H9 (cell line): ENCODE measurements at regions not wholly inside any gene's neighbourhood (a gene's known extent, or its start where the extent isn't known, plus 50 kb on each side); places are given as distances from the start of the nearest gene placed in this dataset.

Experiments used
- DNase-seq: peaks from one replicate; pipeline ENCODE4 v3.0.0-alpha.2; 2017
- H2AFZ ChIP-seq: one replicate; pipeline ENCODE4 v1.6.1; 2013; ENCODE audit warnings: mild to moderate bottlenecking, low read length, control low read depth, moderate library complexity
- H2AK5ac ChIP-seq: 2 replicates; pipeline ENCODE4 v1.6.1; 2013; ENCODE audit warnings: low read length, control low read depth, mixed read lengths; ENCODE audit not compliant: insufficient read length
- H2BK120ac ChIP-seq: one replicate; pipeline ENCODE4 v1.6.1; 2013; ENCODE audit warnings: low read depth, mild to moderate bottlenecking, low read length, control low read depth, inconsistent platforms; ENCODE audit not compliant: poor library complexity, severe bottlenecking
- H2BK12ac ChIP-seq: 2 replicates; pipeline ENCODE4 v1.6.1; 2013; ENCODE audit warnings: low read length, control low read depth, mixed read lengths, low read depth; ENCODE audit not compliant: insufficient read length
- H2BK15ac ChIP-seq: 2 replicates; pipeline ENCODE4 v1.6.1; 2013; ENCODE audit warnings: low read depth, low read length, control low read depth
- H2BK20ac ChIP-seq: one replicate; pipeline ENCODE4 v1.6.1; 2013; ENCODE audit warnings: low read depth, mild to moderate bottlenecking, low read length, control low read depth, inconsistent platforms; ENCODE audit not compliant: poor library complexity, severe bottlenecking
- H2BK5ac ChIP-seq: 2 replicates; pipeline ENCODE4 v1.6.1; 2013; ENCODE audit warnings: low read length, control low read depth, mixed read lengths; ENCODE audit not compliant: insufficient read length
- H3K14ac ChIP-seq: 2 replicates; pipeline ENCODE4 v1.6.1; 2013; ENCODE audit warnings: low read length, control low read depth; ENCODE audit not compliant: insufficient read depth
- H3K18ac ChIP-seq: 2 replicates; pipeline ENCODE4 v1.6.1; 2013; ENCODE audit warnings: low read depth, mild to moderate bottlenecking, mixed read lengths, low read length, control low read depth; ENCODE audit not compliant: insufficient read length
- H3K23ac ChIP-seq: 2 replicates; pipeline ENCODE4 v1.6.1; 2013; ENCODE audit warnings: low read length, control low read depth, mixed read lengths, low read depth; ENCODE audit not compliant: insufficient read length
- H3K23me2 ChIP-seq: 2 replicates; pipeline ENCODE4 v1.6.1; 2013; ENCODE audit warnings: low read depth, mild to moderate bottlenecking, mixed read lengths, low read length, control low read depth; ENCODE audit not compliant: insufficient read length, poor library complexity, severe bottlenecking
- H3K27ac ChIP-seq: 2 replicates; pipeline ENCODE4 v1.5.1; 2013; ENCODE audit warnings: low read length, control low read depth, mixed read lengths, low read depth; ENCODE audit not compliant: insufficient read length
- H3K27me3 ChIP-seq: 2 replicates; pipeline ENCODE4 v1.6.1; 2013; ENCODE audit warnings: low read length, control low read depth, inconsistent platforms; ENCODE audit not compliant: insufficient read depth
- H3K4ac ChIP-seq: 2 replicates; pipeline ENCODE4 v1.6.1; 2013; ENCODE audit warnings: low read depth, mild to moderate bottlenecking, control low read depth, inconsistent platforms, low read length, moderate library complexity
- H3K4me1 ChIP-seq: 2 replicates; pipeline ENCODE4 v1.6.1; 2013; ENCODE audit warnings: low read length, control low read depth, inconsistent platforms; ENCODE audit not compliant: insufficient read depth
- H3K4me2 ChIP-seq: 2 replicates; pipeline ENCODE4 v1.6.1; 2013; ENCODE audit warnings: low read length, control low read depth, mixed read lengths; ENCODE audit not compliant: insufficient read length, insufficient read depth
- H3K56ac ChIP-seq: 2 replicates; pipeline ENCODE4 v1.6.1; 2013; ENCODE audit warnings: low read depth, mild to moderate bottlenecking, mixed read lengths, low read length, control low read depth; ENCODE audit not compliant: insufficient read length
- H3K79me1 ChIP-seq: 2 replicates; pipeline ENCODE4 v1.6.1; 2013; ENCODE audit warnings: low read depth, mild to moderate bottlenecking, moderate library complexity, low read length, control low read depth, inconsistent platforms; ENCODE audit not compliant: insufficient read depth, poor library complexity, severe bottlenecking
- H3K79me2 ChIP-seq: 2 replicates; pipeline ENCODE4 v1.6.1; 2013; ENCODE audit warnings: low read length, control low read depth, inconsistent platforms; ENCODE audit not compliant: insufficient read depth
- H3K9ac ChIP-seq: 2 replicates; pipeline ENCODE4 v1.6.1; 2013; ENCODE audit warnings: low read length, control low read depth, mixed read lengths; ENCODE audit not compliant: insufficient read length; ENCODE audit errors: extremely low read depth
- H3K9me3 ChIP-seq: one replicate; pipeline ENCODE4 v1.6.1; 2013; ENCODE audit warnings: low read depth, low read length, inconsistent platforms; ENCODE audit not compliant: control insufficient read depth
- H3T11ph ChIP-seq: one replicate; pipeline ENCODE4 v1.6.1; 2013; ENCODE audit warnings: mild to moderate bottlenecking, low read length, control low read depth, inconsistent platforms
- H4K20me1 ChIP-seq: one replicate; pipeline ENCODE4 v1.6.1; 2013; ENCODE audit not compliant: control insufficient read depth, insufficient read length, insufficient read depth
- H4K5ac ChIP-seq: 2 replicates; pipeline ENCODE4 v1.6.1; 2013; ENCODE audit warnings: low read depth, mild to moderate bottlenecking, mixed read lengths, low read length, control low read depth; ENCODE audit not compliant: insufficient read length
- H4K8ac ChIP-seq: replicated peaks from 2 replicates; pipeline ENCODE4 v1.6.1; 2013; ENCODE audit warnings: low read length, control low read depth, mixed read lengths, low read depth; ENCODE audit not compliant: insufficient read length
- H4K91ac ChIP-seq: 2 replicates; pipeline ENCODE4 v1.6.1; 2013; ENCODE audit warnings: low read depth, mild to moderate bottlenecking, moderate library complexity, mixed read lengths, low read length, control low read depth; ENCODE audit not compliant: insufficient read length
- H3K27ac Mint-ChIP-seq, 3 experiments: 2 replicates in 2 of 3; 3 replicates in 1 of 3; pipeline ENCODE4 v1.8.0; 2020 to 2021; ENCODE audit warnings: mixed read lengths in 3 of 3, mild to moderate bottlenecking in 1 of 3, moderate library complexity in 1 of 3
- H3K27me3 Mint-ChIP-seq: 2 replicates; pipeline ENCODE4 v1.8.0; 2021; ENCODE audit warnings: low read depth, mild to moderate bottlenecking, moderate library complexity, mixed read lengths
- H3K36me3 Mint-ChIP-seq, 3 experiments: 2 replicates in 2 of 3; 3 replicates in 1 of 3; pipeline ENCODE4 v1.8.0; 2020 to 2021; ENCODE audit warnings: low read depth in 3 of 3, mixed read lengths in 3 of 3; ENCODE audit not compliant: insufficient read depth in 1 of 3
- H3K4me1 Mint-ChIP-seq, 2 experiments: 2 replicates each; pipeline ENCODE4 v1.8.0; 2020; ENCODE audit warnings: mixed read lengths in 2 of 2
- H3K4me3 Mint-ChIP-seq, 2 experiments: 2 replicates in 1 of 2; 3 replicates in 1 of 2; pipeline ENCODE4 v1.8.0; 2020 to 2021; ENCODE audit warnings: mild to moderate bottlenecking in 2 of 2, mixed read lengths in 2 of 2, moderate library complexity in 1 of 2
- H3K9me3 Mint-ChIP-seq, 2 experiments: 2 replicates in 1 of 2; 3 replicates in 1 of 2; pipeline ENCODE4 v1.8.0; 2020; ENCODE audit warnings: mild to moderate bottlenecking in 2 of 2, mixed read lengths in 2 of 2, moderate library complexity in 1 of 2
- TF ChIP-seq, protein P1 (sequence below): fragments of 200-600 bp; sonication (generic); conservative IDR thresholded peaks from 3 replicates; pipeline ENCODE4 v1.8.0; 2021; ENCODE audit warnings: antibody characterized with exemption, mild to moderate bottlenecking

DNA sequence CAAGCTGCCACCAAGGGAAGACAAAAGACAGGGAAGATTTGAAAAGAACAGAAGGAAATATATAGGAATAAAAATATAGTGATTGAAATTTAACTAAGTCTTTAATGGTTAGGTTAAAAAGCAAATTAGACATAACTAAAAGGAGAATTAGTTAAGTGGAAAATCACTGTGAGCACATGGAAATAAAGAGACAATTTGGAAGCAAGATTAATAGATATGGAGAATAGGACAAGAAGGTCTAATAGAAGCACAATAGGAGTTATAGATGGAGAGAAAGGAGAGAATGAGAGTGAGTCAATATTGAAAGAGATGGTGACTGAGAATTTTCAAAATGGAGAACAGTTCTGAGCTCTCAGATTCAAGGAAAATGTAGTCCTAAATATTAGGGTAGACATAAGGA lies 176.9 kb downstream of the ASB1 start:
- Histone ChIP-seq H3K4me2 (no peak overlapping the region), H3T11ph (no peak overlapping the region)
- no peaks in the 10 kb centered on the region; a peak in 1 of 7 replicates for H3K36me3 Mint-ChIP-seq

More for the DNA sequence above, 176.9 kb downstream of the ASB1 start:
- H3K27ac ChIP-seq: no peak overlapping the region
- no peak overlapping the region for H3K4ac ChIP-seq
- no peak overlapping the region for H4K91ac ChIP-seq
- H2AK5ac ChIP-seq: no peak overlapping the region
- H3K4me1 ChIP-seq: no peaks in the 10 kb centered on the region
- TF ChIP-seq, protein P1, sequence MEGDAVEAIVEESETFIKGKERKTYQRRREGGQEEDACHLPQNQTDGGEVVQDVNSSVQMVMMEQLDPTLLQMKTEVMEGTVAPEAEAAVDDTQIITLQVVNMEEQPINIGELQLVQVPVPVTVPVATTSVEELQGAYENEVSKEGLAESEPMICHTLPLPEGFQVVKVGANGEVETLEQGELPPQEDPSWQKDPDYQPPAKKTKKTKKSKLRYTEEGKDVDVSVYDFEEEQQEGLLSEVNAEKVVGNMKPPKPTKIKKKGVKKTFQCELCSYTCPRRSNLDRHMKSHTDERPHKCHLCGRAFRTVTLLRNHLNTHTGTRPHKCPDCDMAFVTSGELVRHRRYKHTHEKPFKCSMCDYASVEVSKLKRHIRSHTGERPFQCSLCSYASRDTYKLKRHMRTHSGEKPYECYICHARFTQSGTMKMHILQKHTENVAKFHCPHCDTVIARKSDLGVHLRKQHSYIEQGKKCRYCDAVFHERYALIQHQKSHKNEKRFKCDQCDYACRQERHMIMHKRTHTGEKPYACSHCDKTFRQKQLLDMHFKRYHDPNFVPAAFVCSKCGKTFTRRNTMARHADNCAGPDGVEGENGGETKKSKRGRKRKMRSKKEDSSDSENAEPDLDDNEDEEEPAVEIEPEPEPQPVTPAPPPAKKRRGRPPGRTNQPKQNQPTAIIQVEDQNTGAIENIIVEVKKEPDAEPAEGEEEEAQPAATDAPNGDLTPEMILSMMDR: no peak
- H3K56ac ChIP-seq: no peak overlapping the region
- no peaks in the 10 kb centered on the region for H3K27me3 ChIP-seq
- no peak overlapping the region for H2AFZ ChIP-seq
- no peak overlapping the region for H3K23ac ChIP-seq
- Mint-ChIP-seq H3K27me3 (peaks cover 2% of the 10 kb centered on the region; the same call in 1 of the 2 replicates), H3K27ac (no peak overlapping the region), H3K4me3 (no peak overlapping the region), H3K4me1 (no peaks in the 10 kb centered on the region), H3K9me3 (peaks cover 12 to 13% of the 10 kb centered on the region in 2 experiments)
- no peak overlapping the region for H2BK12ac ChIP-seq
- no peaks in the 10 kb centered on the region for H4K20me1 ChIP-seq
- no peak for DNase-seq
- H3K9ac ChIP-seq: no peak overlapping the region
- no peaks in the 10 kb centered on the region for H3K79me2 ChIP-seq
- H3K9me3 ChIP-seq: no peaks in the 10 kb centered on the region
- no peaks in the 10 kb centered on the region for H3K23me2 ChIP-seq
- no peaks in the 10 kb centered on the region for H3K79me1 ChIP-seq
- H2BK120ac ChIP-seq: no peak overlapping the region
- H4K5ac ChIP-seq: no peak overlapping the region
- no peak overlapping the region for H2BK5ac ChIP-seq
- no peak overlapping the region for H3K14ac ChIP-seq
- no peak overlapping the region for H4K8ac ChIP-seq
- H2BK15ac ChIP-seq: no peak overlapping the region
- no peak overlapping the region for H3K18ac ChIP-seq
- H2BK20ac ChIP-seq: no peak overlapping the region
